ENCODE measurements at regions not wholly inside any gene's neighbourhood (a gene's known extent, or its start where the extent isn't known, plus 50 kb on each side); places are given as distances from the start of the nearest gene placed in this dataset.

DNA sequence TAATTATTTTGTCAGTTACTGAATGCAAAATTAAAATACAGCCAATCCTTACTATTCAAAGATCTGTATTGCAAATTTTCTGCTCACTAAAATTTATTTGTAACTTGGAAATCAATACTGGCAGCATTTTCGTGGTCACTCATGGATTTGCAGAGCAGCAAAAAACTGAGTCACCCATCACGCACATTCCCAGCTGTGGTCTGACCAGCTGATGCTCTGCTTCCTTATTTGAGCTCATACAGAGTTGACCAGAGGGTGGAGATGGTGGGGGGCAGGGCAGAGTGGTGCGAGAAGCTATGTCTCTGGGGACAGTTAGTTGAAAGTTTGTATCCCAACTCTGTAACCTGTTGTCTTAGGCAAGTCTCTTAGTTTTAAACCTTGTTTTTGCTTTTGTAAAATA, 214.8 kb downstream of the SPCS3 start:
- Mint-ChIP-seq H3K9me3 (no peaks in the 10 kb centered on the region), H3K4me3 (no peak overlapping the region), H3K36me3 (ENCODE audit: insufficient read depth in 1 of 3, low read depth in 3 of 3) (no peaks in the 10 kb centered on the region), H3K27me3 (ENCODE audit: low read depth) (no peaks in the 10 kb centered on the region), H3K27ac (no peak overlapping the region; a peak in 2 of 7 replicates), H3K4me1 (no peaks in the 10 kb centered on the region)
- no peak overlapping the region for H2BK120ac ChIP-seq (ENCODE audit: low read depth, low read length, poor library complexity, severe bottlenecking)
- no peak overlapping the region for H3T11ph ChIP-seq (ENCODE audit: low read length)
- no CpG with 5 or more reads among the region's 3 CpGs for WGBS (ENCODE audit: extremely low coverage, insufficient read length, low lambda C conversion rate)
- no peak overlapping the region for H2BK20ac ChIP-seq (ENCODE audit: low read depth, low read length, poor library complexity, severe bottlenecking)
- no peaks in the 10 kb centered on the region for H3K23me2 ChIP-seq (ENCODE audit: insufficient read length, low read depth, low read length, poor library complexity, severe bottlenecking)
- TF ChIP-seq CTCF (conservative IDR thresholded peaks at IDR 0.05) = no peak
- H3K79me2 ChIP-seq (ENCODE audit: insufficient read depth, low read length) = no peaks in the 10 kb centered on the region
- no peak overlapping the region for H3K23ac ChIP-seq (ENCODE audit: insufficient read length, low read depth, low read length)
- no peak overlapping the region for H4K91ac ChIP-seq (ENCODE audit: insufficient read length, low read depth, low read length)
- no peak overlapping the region for H2BK5ac ChIP-seq (ENCODE audit: insufficient read length, low read length)
- H3K79me1 ChIP-seq (ENCODE audit: insufficient read depth, low read depth, low read length, poor library complexity, severe bottlenecking) = no peaks in the 10 kb centered on the region
- H3K27ac ChIP-seq (ENCODE audit: insufficient read length, low read depth, low read length) = no peak overlapping the region
- H4K8ac ChIP-seq (replicated peaks; ENCODE audit: insufficient read length, low read depth, low read length) = no peak overlapping the region
- H4K20me1 ChIP-seq (ENCODE audit: control insufficient read depth, insufficient read depth, insufficient read length) = no peaks in the 10 kb centered on the region
- H2BK15ac ChIP-seq (ENCODE audit: low read depth, low read length) = no peak overlapping the region
- no peak overlapping the region for H3K4me2 ChIP-seq (ENCODE audit: insufficient read depth, insufficient read length, low read length)
- H4K5ac ChIP-seq (ENCODE audit: insufficient read length, low read depth, low read length) = no peak overlapping the region
- no peaks in the 10 kb centered on the region for H3K9me3 ChIP-seq (ENCODE audit: control insufficient read depth, low read depth, low read length)
- H3K9ac ChIP-seq (ENCODE audit: extremely low read depth, insufficient read length, low read length) = no peak overlapping the region
- H2AFZ ChIP-seq (ENCODE audit: low read length) = no peak overlapping the region
- no peak overlapping the region for H3K14ac ChIP-seq (ENCODE audit: insufficient read depth, low read length)
- H3K27me3 ChIP-seq (ENCODE audit: insufficient read depth, low read length) = no peaks in the 10 kb centered on the region
- no peak overlapping the region for H3K4ac ChIP-seq (ENCODE audit: low read depth, low read length)
- H3K56ac ChIP-seq (ENCODE audit: insufficient read length, low read depth, low read length) = no peak overlapping the region
- H3K18ac ChIP-seq (ENCODE audit: insufficient read length, low read depth, low read length) = no peak overlapping the region
- H2AK5ac ChIP-seq (ENCODE audit: insufficient read length, low read length) = no peak overlapping the region
- DNase-seq = no peak
- H3K4me1 ChIP-seq (ENCODE audit: insufficient read depth, low read length) = no peaks in the 10 kb centered on the region
- no peak overlapping the region for H2BK12ac ChIP-seq (ENCODE audit: insufficient read length, low read depth, low read length)
